ENCODE measurements at regions not wholly inside any gene's neighbourhood (a gene's known extent, or its start where the extent isn't known, plus 50 kb on each side); places are given as distances from the start of the nearest gene placed in this dataset.

DNA sequence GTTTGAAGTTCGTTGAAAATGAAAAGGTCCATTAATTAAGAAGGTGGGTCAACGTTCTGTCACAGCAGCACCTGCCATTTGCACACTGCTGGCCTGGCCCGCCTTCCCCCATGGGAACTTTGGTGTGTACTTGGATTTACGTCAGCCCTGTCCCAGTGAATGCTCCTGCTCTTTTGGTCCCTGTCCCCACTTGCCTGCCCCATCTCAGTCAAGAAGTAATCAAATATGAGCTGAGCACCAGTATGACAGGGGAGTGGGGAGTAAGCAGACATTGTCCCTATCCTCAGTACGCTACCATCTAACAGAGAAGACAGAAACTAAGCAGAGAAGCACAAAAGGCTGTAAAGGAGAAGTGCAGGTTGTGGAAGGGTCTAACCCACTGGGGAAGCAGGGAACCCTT lies 65.1 kb downstream of the SLC4A3 start:
- no peak for DNase-seq

DNA sequence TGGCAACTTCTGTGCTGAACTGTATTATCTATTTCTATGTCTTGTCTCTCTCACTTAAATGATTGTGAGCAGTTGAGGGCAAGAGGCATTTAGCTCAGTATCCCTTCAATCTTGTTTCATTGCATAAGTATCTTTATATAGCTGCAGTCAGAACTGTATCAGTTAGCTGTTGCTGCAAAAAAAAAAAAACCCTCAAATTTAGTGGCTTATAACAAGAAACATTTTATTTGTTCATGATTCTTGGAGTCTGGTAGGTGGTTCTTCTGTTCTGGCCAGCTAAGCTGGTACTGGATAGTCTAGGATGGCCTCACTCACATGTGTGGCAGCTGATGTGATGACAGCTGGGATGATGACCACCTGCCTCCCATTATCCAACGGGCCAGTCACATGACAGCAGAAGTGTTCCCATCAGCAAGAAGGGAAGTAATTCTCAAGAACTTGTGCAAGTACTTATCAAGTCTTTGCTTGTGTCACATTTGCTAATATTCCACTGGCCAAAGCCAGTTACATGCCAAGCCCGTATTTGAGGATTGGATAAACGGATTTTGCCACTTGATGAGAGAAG lies 67.8 kb downstream of the SLC4A3 start:
- no peak for DNase-seq

DNA sequence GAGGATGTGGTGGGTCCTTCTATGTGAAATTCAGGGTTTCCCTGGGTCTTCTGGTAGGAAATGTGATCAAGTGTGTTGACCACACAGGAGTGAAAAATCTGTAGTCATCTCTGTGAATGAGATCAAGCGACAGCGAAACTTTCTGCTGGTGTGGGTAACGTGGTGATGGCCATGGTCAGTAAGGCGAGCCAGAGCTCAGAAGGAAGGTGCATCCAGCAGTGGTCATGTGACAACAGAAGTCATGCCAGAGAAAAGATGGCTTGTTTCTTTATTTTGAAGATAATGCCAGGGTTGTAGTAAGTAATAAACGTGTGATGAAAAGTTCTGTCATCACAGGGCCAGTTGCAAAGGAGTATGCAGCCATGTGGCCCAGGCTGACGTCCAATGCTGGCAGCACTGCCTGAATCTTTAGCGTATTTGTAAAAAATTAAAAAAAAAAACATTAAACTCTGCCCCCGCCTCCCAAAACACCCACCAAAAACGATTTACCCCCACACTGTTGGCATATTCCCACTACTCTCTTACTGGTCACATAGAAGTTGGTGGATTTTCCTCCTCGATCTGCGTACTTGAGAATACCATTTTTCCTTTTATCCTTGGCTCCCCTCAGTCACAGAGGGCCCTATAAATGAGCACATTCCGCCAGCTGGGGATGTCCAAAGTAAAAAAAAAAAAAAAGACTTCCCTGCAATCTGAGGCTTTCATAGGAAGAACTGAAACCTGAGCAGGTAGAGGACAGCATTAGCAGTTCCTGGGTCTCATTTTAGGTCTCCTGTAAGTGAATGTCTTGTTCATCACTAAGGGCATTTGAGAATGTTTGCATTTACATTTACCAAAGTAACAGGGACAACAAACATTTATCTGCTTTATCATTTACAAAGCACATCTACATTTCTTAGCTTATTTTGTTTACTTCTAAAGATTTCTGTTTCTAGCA lies 70.6 kb downstream of the SLC4A3 start:
- no peak for DNase-seq

DNA sequence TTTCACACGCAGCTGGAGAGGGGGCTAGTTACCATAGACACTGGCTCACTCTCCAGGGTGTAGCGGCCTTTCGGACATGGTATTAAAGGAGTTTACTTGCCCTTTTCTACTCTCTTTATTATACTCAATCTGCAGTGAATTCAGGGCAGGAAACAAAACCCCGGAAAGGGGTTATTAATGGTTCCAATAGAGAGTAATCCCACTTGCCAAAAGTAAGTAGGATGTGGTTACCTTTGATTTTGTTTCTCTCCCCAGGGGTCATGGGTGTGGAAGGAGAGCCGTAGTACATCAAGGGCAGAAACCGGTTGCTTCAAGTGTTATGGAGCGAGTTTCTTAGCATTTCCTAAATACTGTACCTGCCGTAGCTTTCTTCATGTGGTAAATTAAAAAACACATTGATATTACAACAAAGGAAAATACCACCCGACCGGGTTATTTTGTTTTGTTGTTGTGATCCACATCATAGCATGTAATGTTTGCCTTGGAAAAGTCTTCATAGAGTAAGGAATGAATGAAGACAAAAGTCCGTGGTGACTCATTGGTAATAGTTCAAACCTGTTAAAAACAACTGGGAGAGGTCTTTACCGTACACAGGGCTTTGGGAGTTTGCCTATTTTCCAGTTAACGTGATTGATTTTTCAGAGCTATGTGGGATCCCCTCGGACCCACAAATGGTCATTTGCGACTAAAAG lies 71.5 kb downstream of the SLC4A3 start:
- DNase-seq, result no peak

DNA sequence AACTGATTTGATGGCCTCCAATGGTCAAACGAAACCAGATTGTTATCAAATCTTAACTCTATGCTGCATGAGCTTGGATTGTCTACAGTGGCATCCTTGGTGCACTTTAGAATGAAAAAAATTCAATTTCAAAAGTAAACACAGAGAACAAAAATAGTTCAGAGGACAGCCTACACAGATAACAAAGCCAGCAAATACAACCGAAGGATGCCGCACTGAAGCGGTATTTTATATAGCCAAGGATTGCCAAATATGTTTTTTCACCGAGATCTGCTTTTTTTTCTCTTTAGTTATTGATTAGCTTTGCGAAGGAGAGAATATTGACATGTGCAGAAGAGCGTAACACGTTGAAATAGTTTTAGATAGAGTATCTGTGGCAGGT lies 72.0 kb downstream of the SLC4A3 start:
- no peak for DNase-seq

DNA sequence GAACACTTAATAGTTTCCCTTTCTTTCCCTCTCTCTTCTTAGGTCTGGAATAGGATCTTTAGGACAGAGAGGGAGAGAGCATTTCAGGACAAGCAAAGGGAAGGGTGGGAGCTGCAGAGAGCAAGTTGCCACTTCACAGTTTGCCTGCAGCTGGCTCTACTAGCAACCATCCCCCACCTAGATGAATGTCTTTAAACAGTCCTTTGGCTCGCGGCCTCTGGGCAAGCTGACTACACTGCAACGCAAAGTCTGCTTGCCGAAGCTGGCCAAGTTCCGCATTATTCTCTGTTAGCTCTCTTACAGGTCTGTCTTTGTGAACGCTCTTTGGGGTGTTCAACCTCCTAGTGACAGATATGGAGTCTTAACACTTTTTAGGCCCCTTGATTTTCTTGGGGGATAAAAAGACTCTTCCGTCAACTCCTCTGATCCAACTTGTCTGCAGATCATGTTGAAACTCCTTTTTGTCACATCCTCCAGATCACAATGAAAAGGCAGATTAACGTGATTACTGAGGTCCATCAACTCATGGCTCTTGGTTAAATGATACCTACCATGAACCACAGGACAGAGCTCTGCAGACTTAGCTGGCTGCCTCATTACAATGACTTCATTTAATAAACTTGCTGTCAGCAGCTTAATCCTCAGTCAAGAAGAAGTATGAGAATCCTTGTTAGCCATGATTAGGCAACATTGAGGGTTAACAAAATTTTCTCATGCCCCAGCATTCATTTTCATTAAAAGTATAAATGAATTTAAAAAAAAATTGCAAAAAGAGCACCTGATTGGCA lies 74.6 kb downstream of the SLC4A3 start:
- no peak for DNase-seq

DNA sequence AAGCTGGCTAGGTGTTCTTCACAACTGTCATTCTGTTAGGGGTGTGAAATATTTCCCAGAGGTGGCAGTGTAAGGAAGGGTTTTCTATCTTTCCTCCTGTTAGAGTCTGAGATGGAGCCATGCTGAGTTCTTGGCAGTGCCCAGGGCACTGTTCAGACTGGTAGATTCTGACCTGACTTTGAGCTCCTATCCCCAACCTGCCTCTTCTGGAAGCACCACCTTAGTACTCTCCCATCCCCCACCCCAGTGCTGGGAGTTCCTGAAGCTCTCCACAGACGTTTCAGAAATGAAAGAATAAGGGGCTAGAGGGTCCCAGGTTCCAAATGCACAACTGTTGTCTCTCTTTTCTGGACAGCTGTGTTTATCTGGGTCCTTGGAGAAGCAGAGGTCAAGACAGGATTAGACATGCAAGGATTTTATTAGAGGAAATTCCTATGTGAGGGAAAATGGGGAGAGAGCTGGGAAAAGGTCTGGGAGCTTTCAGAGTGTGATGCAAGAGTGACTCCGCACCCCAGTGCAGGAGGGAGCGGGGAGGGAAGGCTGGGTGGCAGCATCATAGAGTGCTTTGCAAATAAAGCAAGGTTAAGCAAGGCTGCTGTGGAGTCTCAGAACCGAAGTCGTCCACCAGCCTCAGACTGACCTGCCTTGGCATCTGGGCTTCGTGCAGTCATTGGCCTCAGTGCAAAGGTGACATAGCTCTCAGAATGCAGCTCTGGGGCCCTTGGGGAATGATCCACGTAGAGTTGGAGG lies 75.5 kb downstream of the SLC4A3 start:
- DNase-seq, result no peak

DNA sequence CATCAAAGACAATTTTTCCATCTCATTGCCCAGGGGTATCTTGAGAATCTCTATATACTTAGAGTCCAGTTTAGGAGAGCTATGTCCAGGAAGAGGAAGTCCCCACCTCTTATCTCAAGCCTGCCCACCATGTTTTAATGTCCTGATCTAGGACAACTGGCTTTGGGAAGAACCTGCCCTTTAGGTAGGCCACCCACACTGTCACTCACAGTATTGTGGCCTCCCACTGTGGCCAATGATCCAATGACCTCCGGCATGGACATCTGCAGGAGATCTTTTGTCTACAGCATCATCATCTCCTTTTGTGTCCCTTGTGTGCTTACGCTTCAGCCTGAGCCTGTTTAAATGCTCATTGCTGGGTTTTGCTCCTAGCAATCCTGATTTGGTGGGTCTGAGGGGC lies 77.4 kb downstream of the SLC4A3 start:
- no peak for DNase-seq

DNA sequence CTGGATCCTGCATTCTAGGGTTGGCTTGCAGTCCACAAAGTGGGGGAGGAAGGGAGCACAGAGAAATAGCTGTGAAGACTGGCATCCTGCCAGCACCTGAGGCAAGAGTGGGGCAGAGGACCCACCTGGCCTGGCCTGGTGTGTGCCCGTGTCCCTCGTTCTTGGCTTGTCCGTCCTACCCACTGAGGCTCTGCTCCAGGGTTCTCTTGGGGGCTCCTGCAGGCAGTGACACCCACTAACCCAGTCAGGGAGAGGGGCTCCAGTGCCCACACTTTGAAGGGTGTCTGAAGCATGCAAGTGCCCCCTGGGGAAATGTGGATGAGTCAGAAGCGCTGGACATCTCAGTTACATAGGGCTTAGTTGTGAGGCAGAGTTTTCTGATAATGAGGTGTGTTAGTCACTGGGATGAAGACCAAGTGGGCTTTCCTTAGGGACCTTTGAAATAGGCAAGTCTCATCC lies 79.4 kb downstream of the SLC4A3 start:
- DNase-seq, result no peak

DNA sequence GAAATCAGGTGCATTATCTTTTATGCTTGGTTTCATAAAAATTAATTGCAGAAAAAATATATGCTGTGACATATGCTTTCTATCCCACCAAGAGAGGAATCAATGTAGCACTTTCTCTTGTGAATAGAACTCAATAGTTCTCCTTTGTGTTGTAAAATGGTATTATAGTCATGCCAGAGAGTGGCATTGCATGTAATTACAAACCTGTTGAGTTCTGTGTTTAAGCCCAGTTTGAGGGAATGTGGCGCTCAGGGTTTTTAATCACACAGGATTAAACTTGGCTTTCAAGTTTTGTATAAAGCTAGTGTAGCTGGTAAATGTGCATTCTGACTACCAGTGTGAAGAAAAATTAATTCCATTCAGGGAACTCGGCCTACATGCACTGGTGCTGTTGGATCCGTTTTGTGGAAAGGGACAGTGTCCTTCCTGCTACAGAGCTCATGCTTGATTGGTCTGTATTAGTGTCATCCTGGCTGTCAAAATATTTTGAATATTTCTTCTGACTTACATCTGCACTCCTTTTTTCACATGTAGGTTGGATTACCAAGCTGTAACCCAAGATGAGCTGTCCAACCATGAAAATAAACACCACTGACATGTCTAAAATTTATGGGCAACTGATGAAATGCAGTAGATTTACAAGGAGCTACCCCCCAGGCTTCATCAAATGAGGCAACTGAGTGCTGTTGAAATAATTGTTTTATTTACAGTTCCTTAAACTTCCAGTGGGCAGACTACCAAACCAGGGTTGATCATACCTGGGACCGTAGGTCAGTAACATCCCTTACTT lies 80.3 kb downstream of the SLC4A3 start:
- no peak for DNase-seq

DNA sequence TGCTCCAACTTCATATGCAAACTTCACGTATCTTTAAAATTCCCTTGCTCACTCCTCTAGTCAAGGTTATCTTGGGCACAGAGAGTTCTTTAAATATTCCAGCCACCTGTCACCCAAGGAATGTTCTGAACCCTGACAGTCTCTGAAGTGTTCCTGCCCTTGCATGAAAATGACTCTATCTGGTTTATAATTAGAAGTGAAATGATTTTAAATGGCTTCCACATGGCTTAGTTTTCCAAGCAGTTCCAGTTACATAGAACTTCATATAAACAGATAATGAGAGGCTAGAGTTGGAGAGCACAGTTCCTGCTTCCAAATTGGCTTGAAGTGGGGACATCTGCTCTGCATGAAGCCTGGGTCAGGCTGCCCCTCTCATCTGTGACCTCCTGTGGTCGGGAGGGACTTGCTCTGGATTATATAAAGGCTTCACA lies 81.9 kb downstream of the SLC4A3 start:
- DNase-seq, result no peak

DNA sequence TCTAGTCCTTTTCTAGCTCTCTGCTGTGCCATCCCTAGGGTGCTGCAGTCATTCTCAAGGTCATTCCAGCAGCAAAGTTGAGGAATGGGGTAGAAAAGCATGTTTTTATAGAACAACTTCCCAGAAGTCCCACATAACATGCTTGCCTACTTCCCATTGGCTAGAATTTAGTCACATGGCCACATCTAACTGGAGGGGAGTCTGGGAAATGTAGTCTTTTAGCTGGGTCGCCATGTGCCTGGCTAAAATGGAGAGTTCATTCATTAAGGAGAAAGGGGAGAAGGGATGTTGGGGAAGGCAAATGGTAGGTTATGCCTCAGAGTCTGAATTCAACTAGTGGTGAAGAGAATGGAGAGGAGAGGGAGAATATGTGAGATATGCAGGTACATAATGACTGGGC lies 85.7 kb downstream of the SLC4A3 start:
- peak; percentile 1 to 9 for DNase-seq

DNA sequence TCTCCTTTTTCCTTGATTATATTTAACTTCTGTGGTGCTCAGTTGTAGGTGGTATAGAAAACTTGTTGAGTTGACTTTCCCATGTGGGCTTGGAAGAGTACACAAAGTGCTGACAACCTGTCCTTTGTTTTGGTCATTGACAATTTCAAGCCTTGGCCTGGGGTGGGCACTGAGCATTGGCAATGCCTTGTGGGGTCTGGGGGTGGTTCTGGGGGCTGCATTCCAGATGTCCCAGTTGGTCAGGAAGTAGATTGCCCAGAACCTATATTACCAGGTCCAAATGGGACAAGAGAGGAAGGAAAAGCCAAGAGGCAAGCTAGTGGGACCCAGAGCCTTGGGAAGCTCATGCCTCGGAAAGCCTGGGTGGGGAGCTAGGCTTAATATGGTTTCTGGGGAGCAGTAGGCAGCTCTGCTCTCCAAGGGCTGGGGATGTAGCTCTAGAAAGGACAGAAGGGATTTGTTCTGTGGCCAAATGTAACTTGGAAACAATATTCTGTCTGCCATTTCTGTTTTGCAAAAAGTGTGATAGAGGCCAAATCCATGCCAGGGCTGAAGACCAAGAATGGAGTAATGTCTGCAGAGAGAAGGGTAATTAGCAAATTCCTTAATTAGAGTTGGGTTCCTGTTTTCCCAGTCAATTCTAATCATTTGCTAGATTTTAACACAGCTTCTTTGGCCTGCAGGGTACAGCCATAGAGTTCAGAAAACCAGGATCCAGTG lies 87.4 kb downstream of the SLC4A3 start:
- DNase-seq, result no peak

DNA sequence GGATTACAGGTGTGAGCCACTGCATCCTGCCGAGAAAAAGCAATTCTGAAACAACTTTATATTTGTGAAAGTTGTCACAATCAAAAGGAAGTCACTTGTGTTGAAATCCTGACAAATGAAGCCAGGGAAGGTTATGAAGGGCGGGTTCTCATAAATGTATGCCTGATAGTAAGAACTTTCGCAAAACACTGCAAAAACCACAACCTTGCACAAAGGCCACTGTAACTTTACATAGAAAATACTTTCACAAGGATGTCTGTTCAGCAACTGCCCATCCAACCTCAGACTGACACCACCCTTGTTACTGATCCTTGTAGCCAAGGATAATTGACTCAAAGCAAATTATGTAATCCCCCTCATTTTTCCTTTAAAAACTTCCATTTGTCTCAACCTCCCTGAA lies 90.6 kb downstream of the SLC4A3 start:
- DNase-seq, result peak; percentile 1 to 3

DNA sequence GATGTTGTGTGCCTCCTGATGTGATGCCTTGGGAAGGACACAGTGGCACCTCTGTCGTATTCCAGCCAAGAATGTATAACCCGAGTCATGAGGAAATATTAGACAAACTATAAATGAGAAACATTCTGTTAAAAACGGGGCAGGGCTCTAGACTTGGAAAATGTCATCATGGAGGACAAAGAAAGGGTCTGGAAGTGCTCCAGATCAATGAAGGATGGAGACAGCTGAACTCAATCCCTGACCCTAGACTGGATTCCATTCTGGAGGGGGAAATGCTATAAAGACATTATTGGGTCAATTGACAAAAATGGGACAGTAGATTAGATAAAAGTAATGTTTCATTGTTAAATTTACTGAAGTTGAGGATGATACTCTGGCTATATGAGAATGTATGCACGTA lies 92.1 kb downstream of the SLC4A3 start:
- no peak for DNase-seq

DNA sequence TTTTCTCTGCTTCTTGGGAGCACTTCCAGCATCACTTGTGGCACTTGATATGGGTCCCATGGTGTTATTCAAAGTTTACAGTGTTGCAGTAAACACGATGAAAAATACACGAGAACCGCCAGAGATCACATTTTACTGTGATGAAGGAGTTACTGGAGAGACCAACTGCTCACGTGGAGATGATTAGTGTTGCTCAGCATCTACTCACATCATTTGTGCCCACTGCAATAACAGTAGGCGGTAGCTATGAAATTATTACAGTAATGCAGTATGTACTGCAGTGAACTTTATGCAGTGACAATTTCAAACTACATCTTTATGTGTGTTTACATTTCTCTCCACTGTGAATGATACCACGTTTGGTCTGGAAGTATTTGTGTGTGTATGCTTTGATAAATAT lies 93.5 kb downstream of the SLC4A3 start:
- DNase-seq, result no peak

DNA sequence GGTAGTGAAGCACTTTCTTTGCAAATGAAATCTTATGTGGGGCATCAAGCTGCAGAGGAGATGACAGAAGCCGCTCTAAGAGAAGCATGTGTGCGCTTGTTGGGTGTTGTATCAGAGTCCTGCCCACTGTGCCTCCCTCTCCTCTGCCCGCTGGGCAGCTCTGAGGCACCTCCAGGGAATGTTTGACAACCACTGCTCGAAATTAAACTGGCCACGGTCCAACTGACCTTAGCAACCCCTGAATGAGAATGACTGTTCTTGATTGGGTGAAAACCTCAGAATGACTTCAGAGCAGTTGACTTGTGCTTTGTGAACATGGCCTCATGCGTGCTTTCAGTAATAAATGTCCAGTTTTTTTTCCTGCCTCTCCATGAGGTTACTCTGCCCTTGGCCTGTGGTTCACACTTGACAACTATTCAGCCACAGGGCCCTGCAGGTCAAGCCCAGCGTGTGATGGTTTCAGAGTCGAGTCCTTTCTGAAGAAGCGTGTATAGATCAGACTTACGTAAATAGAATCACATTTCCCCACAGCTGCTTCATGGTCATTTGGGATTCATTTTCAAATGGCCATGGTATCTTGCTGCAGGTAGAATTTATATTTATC lies 94.9 kb downstream of the SLC4A3 start:
- DNase-seq, result no peak

DNA sequence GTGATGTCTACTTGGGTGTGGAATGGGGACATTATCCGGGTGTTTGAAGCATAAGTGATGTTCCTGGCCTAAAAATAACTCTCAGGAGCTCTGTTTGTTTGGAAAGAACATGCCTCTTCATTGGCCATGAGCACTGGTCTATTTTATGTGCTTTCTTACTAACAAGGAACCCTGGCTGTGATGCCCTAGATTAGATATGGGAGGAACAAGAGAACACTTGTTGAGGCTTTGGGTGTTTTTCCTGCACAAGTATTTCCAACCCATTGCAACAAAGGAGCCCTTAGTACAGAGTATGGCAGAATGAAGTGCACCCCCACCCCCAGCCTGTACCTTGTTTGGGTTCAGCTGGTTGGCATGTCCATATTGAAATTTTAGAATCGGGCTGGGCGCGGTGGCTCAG lies 95.9 kb downstream of the SLC4A3 start:
- DNase-seq, result no peak

DNA sequence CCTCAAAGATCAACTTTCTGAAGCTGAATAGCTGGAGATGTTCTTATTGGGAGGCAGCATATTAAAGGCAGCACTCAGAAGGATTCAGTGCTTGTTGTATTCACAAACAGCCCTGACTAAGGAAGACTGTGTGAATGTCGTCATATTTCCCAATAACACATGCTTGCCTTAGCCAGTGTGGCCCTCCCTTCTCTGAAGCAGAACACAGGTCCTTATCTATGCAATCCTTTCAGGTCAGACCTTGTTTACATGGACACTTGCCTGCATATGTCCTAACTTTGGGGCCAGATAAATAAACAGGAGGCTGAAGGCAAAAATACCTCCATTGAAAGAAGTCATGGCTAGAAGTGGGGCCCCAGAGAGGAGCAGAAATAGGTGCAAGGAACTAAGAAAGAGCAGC lies 97.2 kb downstream of the SLC4A3 start:
- DNase-seq, result no peak

DNA sequence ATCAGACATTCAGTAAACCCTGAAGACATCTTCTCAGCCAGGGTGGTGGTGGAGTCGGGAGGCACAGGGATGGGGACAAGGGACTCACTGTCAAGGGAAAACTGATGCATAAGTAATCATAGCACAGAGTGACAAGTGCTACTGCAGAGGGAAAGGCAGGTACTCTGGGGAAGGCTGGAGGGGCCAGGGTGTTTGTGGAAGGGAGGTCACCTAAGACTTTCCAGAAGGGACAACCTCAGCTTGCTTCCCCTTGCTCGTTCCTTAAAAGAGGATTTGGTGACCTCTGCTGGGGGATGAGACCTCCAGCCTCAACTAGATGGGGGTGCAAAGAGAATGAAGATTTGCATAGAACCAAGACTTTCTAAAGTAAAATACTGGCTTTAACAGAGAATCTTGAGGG lies 99.5 kb downstream of the SLC4A3 start:
- DNase-seq, result peak in 1 of 2 experiments; percentile 0
